ENCODE measurements at regions not wholly inside any gene's neighbourhood (a gene's known extent, or its start where the extent isn't known, plus 50 kb on each side); places are given as distances from the start of the nearest gene placed in this dataset.

GRCh38 chr5:84536797-84537196, 152.1 kb upstream of the EDIL3 start:
- Histone ChIP-seq H3K27me3 (replicated peaks) (no peaks in the 10 kb centered on the region), H3K27ac (no peak overlapping the region), H3K4me3 (ENCODE audit: low read depth, low read length) (no peak overlapping the region), H3K36me3 (replicated peaks) (no peaks in the 10 kb centered on the region)
- in situ Hi-C loops (cut with HindIII; ENCODE audit: low pct_ligation_motif_present, low sequenced_read_pairs) = no loop called here
- TF ChIP-seq CTCF (IDR thresholded peaks at IDR 0.05; ENCODE audit: low read depth, low read length, missing control alignments) = no peak
- no peak for DNase-seq

- in situ Hi-C loops (cut with HindIII; ENCODE audit: low pct_ligation_motif_present, low sequenced_read_pairs) = no loop called here
These were observed 150.6 kb upstream of the EDIL3 start for GRCh38 chr5:84535281-84535680.

GRCh38 chr5:84524491-84524890, 139.8 kb upstream of the EDIL3 start:
- no peak overlapping the region for H3K4me3 ChIP-seq (ENCODE audit: low read depth, low read length)
- in situ Hi-C loops (cut with HindIII; ENCODE audit: low pct_ligation_motif_present, low sequenced_read_pairs) = no loop called here
- H3K27me3 ChIP-seq (replicated peaks) = no peaks in the 10 kb centered on the region
- no peak overlapping the region for H3K27ac ChIP-seq
- no peaks in the 10 kb centered on the region for H3K36me3 ChIP-seq (replicated peaks)
- DNase-seq = no peak
- no peak for TF ChIP-seq CTCF (IDR thresholded peaks at IDR 0.05; ENCODE audit: low read depth, low read length, missing control alignments)

More at GRCh38 chr5:84535281-84535680, 150.6 kb upstream of the EDIL3 start:
- H3K27me3 ChIP-seq (replicated peaks) = no peaks in the 10 kb centered on the region
- no peak overlapping the region for H3K27ac ChIP-seq
- TF ChIP-seq CTCF (IDR thresholded peaks at IDR 0.05; ENCODE audit: low read depth, low read length, missing control alignments) = no peak
- DNase-seq = no peak
- no peaks in the 10 kb centered on the region for H3K36me3 ChIP-seq (replicated peaks)
- H3K4me3 ChIP-seq (ENCODE audit: low read depth, low read length) = no peak overlapping the region

- Histone ChIP-seq H3K27me3 (replicated peaks) (no peaks in the 10 kb centered on the region), H3K4me3 (ENCODE audit: low read depth, low read length) (no peak overlapping the region), H3K36me3 (replicated peaks) (no peaks in the 10 kb centered on the region), H3K27ac (no peak overlapping the region)
- in situ Hi-C loops (cut with HindIII; ENCODE audit: low pct_ligation_motif_present, low sequenced_read_pairs) = no loop called here
- TF ChIP-seq CTCF (IDR thresholded peaks at IDR 0.05; ENCODE audit: low read depth, low read length, missing control alignments) = no peak
- no peak for DNase-seq
These were observed 134.2 kb upstream of the EDIL3 start for GRCh38 chr5:84518862-84519261.

- in situ Hi-C loops (cut with HindIII; ENCODE audit: low pct_ligation_motif_present, low sequenced_read_pairs) = no loop called here
- no peak for DNase-seq
These were observed 133.7 kb upstream of the EDIL3 start for GRCh38 chr5:84518370-84518769.

More at GRCh38 chr5:84518370-84518769, 133.7 kb upstream of the EDIL3 start:
- Histone ChIP-seq H3K27ac (no peak overlapping the region), H3K4me3 (ENCODE audit: low read depth, low read length) (no peak overlapping the region), H3K27me3 (replicated peaks) (no peaks in the 10 kb centered on the region), H3K36me3 (replicated peaks) (no peaks in the 10 kb centered on the region)
- no peak for TF ChIP-seq CTCF (IDR thresholded peaks at IDR 0.05; ENCODE audit: low read depth, low read length, missing control alignments)

Data from brain microvascular endothelial cell (primary cell).